ENCODE measurements at regions not wholly inside any gene's neighbourhood (a gene's known extent, or its start where the extent isn't known, plus 50 kb on each side); places are given as distances from the start of the nearest gene placed in this dataset.

- H3K4me3 ChIP-seq = no peak overlapping the region
- H4K20me1 ChIP-seq (ENCODE audit: insufficient read depth, poor library complexity, severe bottlenecking) = no peaks in the 10 kb centered on the region
- H3K27ac ChIP-seq = no peak overlapping the region
- no peaks in the 10 kb centered on the region for H3K9me2 ChIP-seq (replicated peaks; ENCODE audit: insufficient read depth)
- 56% methylated on average over 2 of the region's 2 CpGs for WGBS (ENCODE audit: low lambda C conversion rate, missing lambda C conversion rate)
- TF ChIP-seq EZH2 (IDR thresholded peaks at IDR 0.05; ENCODE audit: borderline replicate concordance) (no peak), EZH2phosphoT487 (IDR thresholded peaks at IDR 0.05; ENCODE audit: low read depth, severe bottlenecking, unreplicated experiment) (no peak)
- TF ChIP-seq, protein P1, sequence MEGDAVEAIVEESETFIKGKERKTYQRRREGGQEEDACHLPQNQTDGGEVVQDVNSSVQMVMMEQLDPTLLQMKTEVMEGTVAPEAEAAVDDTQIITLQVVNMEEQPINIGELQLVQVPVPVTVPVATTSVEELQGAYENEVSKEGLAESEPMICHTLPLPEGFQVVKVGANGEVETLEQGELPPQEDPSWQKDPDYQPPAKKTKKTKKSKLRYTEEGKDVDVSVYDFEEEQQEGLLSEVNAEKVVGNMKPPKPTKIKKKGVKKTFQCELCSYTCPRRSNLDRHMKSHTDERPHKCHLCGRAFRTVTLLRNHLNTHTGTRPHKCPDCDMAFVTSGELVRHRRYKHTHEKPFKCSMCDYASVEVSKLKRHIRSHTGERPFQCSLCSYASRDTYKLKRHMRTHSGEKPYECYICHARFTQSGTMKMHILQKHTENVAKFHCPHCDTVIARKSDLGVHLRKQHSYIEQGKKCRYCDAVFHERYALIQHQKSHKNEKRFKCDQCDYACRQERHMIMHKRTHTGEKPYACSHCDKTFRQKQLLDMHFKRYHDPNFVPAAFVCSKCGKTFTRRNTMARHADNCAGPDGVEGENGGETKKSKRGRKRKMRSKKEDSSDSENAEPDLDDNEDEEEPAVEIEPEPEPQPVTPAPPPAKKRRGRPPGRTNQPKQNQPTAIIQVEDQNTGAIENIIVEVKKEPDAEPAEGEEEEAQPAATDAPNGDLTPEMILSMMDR (IDR thresholded peaks at IDR 0.05; ENCODE audit: poor library complexity) = no peak
- H3K4me1 ChIP-seq (ENCODE audit: insufficient read depth) = peaks cover 11% of the 10 kb centered on the region
- no peak for DNase-seq (ENCODE audit: low spot score)
- H2AFZ ChIP-seq = no peak overlapping the region
- no peaks in the 10 kb centered on the region for H3K9me3 ChIP-seq (ENCODE audit: low read depth)
- H3K79me2 ChIP-seq = no peaks in the 10 kb centered on the region
- no peak overlapping the region for H3K4me2 ChIP-seq
- no peaks in the 10 kb centered on the region for H3K36me3 ChIP-seq (replicated peaks; ENCODE audit: insufficient read depth, low read depth)
- H3K27me3 ChIP-seq = no peaks in the 10 kb centered on the region
These were observed 111.8 kb upstream of the SLC35G4 start for GRCh38 chr18:11497585-11497984.

GRCh38 chr18:11496526-11497172, 112.7 kb upstream of the SLC35G4 start:
- Histone ChIP-seq H3K36me3 (replicated peaks; ENCODE audit: insufficient read depth, low read depth) (no peaks in the 10 kb centered on the region), H3K27me3 (no peaks in the 10 kb centered on the region), H2AFZ (no peak overlapping the region), H3K79me2 (no peaks in the 10 kb centered on the region), H3K4me2 (no peak overlapping the region), H3K9me3 (ENCODE audit: low read depth) (no peaks in the 10 kb centered on the region), H3K9me2 (replicated peaks; ENCODE audit: insufficient read depth) (no peaks in the 10 kb centered on the region), H3K4me1 (ENCODE audit: insufficient read depth) (peaks cover 10% of the 10 kb centered on the region), H3K27ac (no peak overlapping the region), H4K20me1 (ENCODE audit: insufficient read depth, poor library complexity, severe bottlenecking) (no peaks in the 10 kb centered on the region), H3K4me3 (no peak overlapping the region)
- TF ChIP-seq EZH2 (IDR thresholded peaks at IDR 0.05; ENCODE audit: borderline replicate concordance) = no peak
- TF ChIP-seq EZH2phosphoT487 (IDR thresholded peaks at IDR 0.05; ENCODE audit: low read depth, severe bottlenecking, unreplicated experiment) = no peak
- TF ChIP-seq, protein P1 (IDR thresholded peaks at IDR 0.05; ENCODE audit: poor library complexity) = no peak
- no peak for DNase-seq (ENCODE audit: low spot score)
- WGBS (ENCODE audit: low lambda C conversion rate, missing lambda C conversion rate) = 90% methylated on average over 6 of the region's 6 CpGs

- H3K36me3 ChIP-seq (replicated peaks; ENCODE audit: insufficient read depth, low read depth) = no peaks in the 10 kb centered on the region
- TF ChIP-seq EZH2 (IDR thresholded peaks at IDR 0.05; ENCODE audit: borderline replicate concordance) (no peak), EZH2phosphoT487 (IDR thresholded peaks at IDR 0.05; ENCODE audit: low read depth, severe bottlenecking, unreplicated experiment) (no peak)
- TF ChIP-seq, protein P1 (IDR thresholded peaks at IDR 0.05; ENCODE audit: poor library complexity) = no peak
- 84% methylated on average over 6 of the region's 6 CpGs for whole genome bisulfite sequencing (ENCODE audit: low lambda C conversion rate, missing lambda C conversion rate)
These were observed 114.0 kb upstream of the SLC35G4 start for GRCh38 chr18:11495441-11495840.

More at GRCh38 chr18:11495441-11495840, 114.0 kb upstream of the SLC35G4 start:
- Histone ChIP-seq H2AFZ (no peak overlapping the region), H3K27ac (no peak overlapping the region), H3K9me2 (replicated peaks; ENCODE audit: insufficient read depth) (no peaks in the 10 kb centered on the region), H3K4me1 (ENCODE audit: insufficient read depth) (peaks cover 5% of the 10 kb centered on the region), H3K9me3 (ENCODE audit: low read depth) (no peaks in the 10 kb centered on the region), H3K79me2 (no peaks in the 10 kb centered on the region), H4K20me1 (ENCODE audit: insufficient read depth, poor library complexity, severe bottlenecking) (no peaks in the 10 kb centered on the region), H3K27me3 (no peaks in the 10 kb centered on the region), H3K4me2 (no peak overlapping the region), H3K4me3 (no peak overlapping the region)
- DNase-seq (ENCODE audit: low spot score) = no peak

Measured in hepatocyte (in vitro differentiated cells).